Fibroblast of lung (primary cell): ENCODE measurements at regions not wholly inside any gene's neighbourhood (a gene's known extent, or its start where the extent isn't known, plus 50 kb on each side); places are given as distances from the start of the nearest gene placed in this dataset.

ENCODE experiments used
- DNase-seq, 2 donors: peaks; one replicate each; pipeline versions ENCODE4 v3.0.0 to v3.0.0-alpha.2; 2010; ENCODE audit warnings: low read depth in 2 of 2
- H2AFZ ChIP-seq: 2 replicates; pipeline ENCODE4 v1.5.1; 2012; ENCODE audit warnings: low read length, control low read depth, inconsistent platforms
- H3K27ac ChIP-seq: 2 replicates; pipeline ENCODE4 v1.5.1; 2011; ENCODE audit warnings: low read length, control low read depth; ENCODE audit not compliant: insufficient read depth
- H3K27me3 ChIP-seq: 2 replicates; pipeline ENCODE4 v1.5.1; 2011; ENCODE audit warnings: mild to moderate bottlenecking, low read length; ENCODE audit not compliant: control insufficient read depth, insufficient read depth
- H3K36me3 ChIP-seq: 2 replicates; pipeline ENCODE4 v1.5.1; 2011; ENCODE audit warnings: low read length; ENCODE audit not compliant: control insufficient read depth, insufficient read depth
- H3K4me1 ChIP-seq: 2 replicates; pipeline ENCODE4 v1.5.1; 2011; ENCODE audit warnings: low read length; ENCODE audit not compliant: control insufficient read depth, insufficient read depth; ENCODE audit errors: extremely low read depth
- H3K4me2 ChIP-seq: 2 replicates; pipeline ENCODE4 v1.5.1; 2011; ENCODE audit warnings: low read length, control low read depth; ENCODE audit not compliant: insufficient read depth; ENCODE audit errors: extremely low read depth
- H3K4me3 ChIP-seq, 4 experiments: fragments of 200-600 bp in 1 of 4; sonication (generic) in 1 of 4; replicated peaks in 1 of 4; 2 replicates each; pipeline ENCODE4 v1.5.1; 2011 to 2016; ENCODE audit warnings: low read length in 4 of 4, low read depth in 3 of 4, mild to moderate bottlenecking in 3 of 4, control low read depth in 2 of 4, inconsistent platforms in 1 of 4, mixed read lengths in 1 of 4; ENCODE audit not compliant: insufficient read depth in 1 of 4; ENCODE audit errors: control extremely low read depth in 1 of 4
- H3K79me2 ChIP-seq: 2 replicates; pipeline ENCODE4 v1.5.1; 2012; ENCODE audit warnings: mild to moderate bottlenecking, low read length, inconsistent platforms; ENCODE audit not compliant: control insufficient read depth, insufficient read depth
- H3K9ac ChIP-seq: 2 replicates; pipeline ENCODE4 v1.5.1; 2011; ENCODE audit warnings: mild to moderate bottlenecking, low read length, control low read depth; ENCODE audit not compliant: insufficient read depth
- H3K9me3 ChIP-seq: 2 replicates; pipeline ENCODE4 v1.5.1; 2012; ENCODE audit warnings: low read depth, low read length; ENCODE audit not compliant: control insufficient read depth, insufficient read depth
- H4K20me1 ChIP-seq: 2 replicates; pipeline ENCODE4 v1.5.1; 2011; ENCODE audit warnings: low read length; ENCODE audit not compliant: control insufficient read depth, insufficient read depth; ENCODE audit errors: extremely low read depth
- EZH2 ChIP-seq: IDR thresholded peaks from 2 replicates; pipeline ENCODE4 v1.5.1; 2012; ENCODE audit warnings: low read length, control low read depth, mild to moderate bottlenecking; ENCODE audit errors: missing control alignments
- TF ChIP-seq, protein P1 (sequence below), 2 donors: IDR thresholded peaks in 1 of 2; conservative IDR thresholded peaks in 1 of 2; 1 replicate in 1 of 2; 2 replicates in 1 of 2; pipeline ENCODE4 v1.5.1; 2011 to 2012; ENCODE audit warnings: low read length in 2 of 2, control low read depth in 1 of 2, inconsistent platforms in 1 of 2, low read depth in 1 of 2, mild to moderate bottlenecking in 1 of 2

DNA sequence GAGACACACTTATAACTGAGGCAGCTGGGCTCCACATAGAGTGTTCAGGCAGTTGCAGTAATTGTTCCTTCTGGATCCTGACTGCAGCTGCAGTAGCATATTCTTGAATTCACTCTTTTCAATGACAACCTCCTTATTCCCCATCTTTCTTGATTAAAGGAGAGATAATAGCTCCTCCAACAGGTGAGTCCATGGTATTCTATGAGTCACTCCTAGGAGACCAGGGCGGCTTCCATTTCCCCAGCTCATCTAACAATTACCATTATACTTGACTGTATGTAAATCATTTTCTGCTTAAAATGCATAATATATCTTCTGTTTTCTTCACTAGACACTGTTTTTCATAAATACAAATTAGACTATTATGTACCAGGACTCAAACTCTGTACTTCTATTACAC, 62.4 kb downstream of the TENT5A start:
- Histone ChIP-seq H3K36me3 (no peaks in the 10 kb centered on the region), H3K27ac (no peak overlapping the region), H3K9ac (no peak overlapping the region), H3K4me2 (no peak overlapping the region), H4K20me1 (no peaks in the 10 kb centered on the region), H2AFZ (no peak overlapping the region), H3K4me3 (no peak overlapping the region), H3K4me1 (no peaks in the 10 kb centered on the region), H3K27me3 (no peaks in the 10 kb centered on the region), H3K9me3 (no peaks in the 10 kb centered on the region), H3K79me2 (no peaks in the 10 kb centered on the region)
- TF ChIP-seq EZH2 = no peak
- TF ChIP-seq, protein P1, sequence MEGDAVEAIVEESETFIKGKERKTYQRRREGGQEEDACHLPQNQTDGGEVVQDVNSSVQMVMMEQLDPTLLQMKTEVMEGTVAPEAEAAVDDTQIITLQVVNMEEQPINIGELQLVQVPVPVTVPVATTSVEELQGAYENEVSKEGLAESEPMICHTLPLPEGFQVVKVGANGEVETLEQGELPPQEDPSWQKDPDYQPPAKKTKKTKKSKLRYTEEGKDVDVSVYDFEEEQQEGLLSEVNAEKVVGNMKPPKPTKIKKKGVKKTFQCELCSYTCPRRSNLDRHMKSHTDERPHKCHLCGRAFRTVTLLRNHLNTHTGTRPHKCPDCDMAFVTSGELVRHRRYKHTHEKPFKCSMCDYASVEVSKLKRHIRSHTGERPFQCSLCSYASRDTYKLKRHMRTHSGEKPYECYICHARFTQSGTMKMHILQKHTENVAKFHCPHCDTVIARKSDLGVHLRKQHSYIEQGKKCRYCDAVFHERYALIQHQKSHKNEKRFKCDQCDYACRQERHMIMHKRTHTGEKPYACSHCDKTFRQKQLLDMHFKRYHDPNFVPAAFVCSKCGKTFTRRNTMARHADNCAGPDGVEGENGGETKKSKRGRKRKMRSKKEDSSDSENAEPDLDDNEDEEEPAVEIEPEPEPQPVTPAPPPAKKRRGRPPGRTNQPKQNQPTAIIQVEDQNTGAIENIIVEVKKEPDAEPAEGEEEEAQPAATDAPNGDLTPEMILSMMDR (conservative IDR thresholded peaks at IDR 0.05 in 1 of 2, IDR thresholded peaks at IDR 0.05 in 1 of 2; ENCODE audit: low read depth in 1 of 2, low read length in 2 of 2) = no peak
- DNase-seq = no peak

DNA sequence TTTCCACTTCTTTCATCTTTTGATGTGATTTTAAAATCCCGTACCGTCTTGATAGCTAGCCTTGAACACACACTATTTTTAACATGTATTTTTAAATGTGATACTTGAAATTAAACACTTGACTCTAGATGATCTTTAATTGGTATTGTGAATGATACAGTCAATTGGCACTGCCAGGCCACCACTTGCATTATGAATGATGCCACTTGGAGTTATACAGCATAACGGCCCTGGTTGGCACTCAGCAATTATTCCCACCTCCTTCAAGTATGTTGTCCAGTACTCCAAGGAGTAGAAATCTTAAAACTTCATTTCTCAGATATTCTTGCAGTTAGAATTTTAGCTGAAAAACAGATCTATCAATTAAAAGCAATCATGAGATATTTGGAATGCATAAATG, 62.9 kb downstream of the TENT5A start:
- H2AFZ ChIP-seq = no peak overlapping the region

DNA sequence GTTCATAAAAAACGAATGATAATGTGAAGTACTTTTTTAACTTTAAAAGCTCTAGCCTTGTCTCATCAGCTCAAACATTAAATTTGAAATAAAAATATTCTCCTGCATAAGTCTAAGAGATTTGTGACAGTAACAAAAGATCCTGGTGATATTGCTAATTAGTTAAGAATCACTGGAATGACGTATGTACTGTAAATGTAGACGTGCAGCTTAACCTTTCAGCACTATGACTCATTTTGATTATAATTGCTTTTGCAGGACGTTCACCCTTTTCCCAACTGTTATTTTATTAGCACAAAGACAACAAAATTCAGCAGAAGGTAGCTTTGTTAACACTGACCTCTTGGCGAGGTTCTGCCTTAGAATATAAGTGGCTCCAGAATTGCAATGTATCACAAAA, 68.6 kb downstream of the TENT5A start:
- peak; percentile 42 to 70 for DNase-seq
- Histone ChIP-seq H3K36me3 (no peaks in the 10 kb centered on the region), H3K79me2 (no peaks in the 10 kb centered on the region), H3K27me3 (no peaks in the 10 kb centered on the region), H3K4me2 (no peak overlapping the region), H3K9me3 (no peaks in the 10 kb centered on the region), H3K27ac (no peak overlapping the region), H2AFZ (no peak overlapping the region), H3K9ac (no peak overlapping the region), H3K4me3 (no peak overlapping the region), H3K4me1 (no peaks in the 10 kb centered on the region), H4K20me1 (no peaks in the 10 kb centered on the region)
- TF ChIP-seq EZH2 = no peak
- TF ChIP-seq, protein P1 (conservative IDR thresholded peaks at IDR 0.05 in 1 of 2, IDR thresholded peaks at IDR 0.05 in 1 of 2; ENCODE audit: low read depth in 1 of 2, low read length in 2 of 2) = no peak

More for the DNA sequence above, 62.9 kb downstream of the TENT5A start:
- Histone ChIP-seq H3K9ac (no peak overlapping the region), H3K36me3 (no peaks in the 10 kb centered on the region), H3K27me3 (no peaks in the 10 kb centered on the region), H3K9me3 (no peaks in the 10 kb centered on the region), H3K27ac (no peak overlapping the region), H3K4me2 (no peak overlapping the region), H3K79me2 (no peaks in the 10 kb centered on the region), H4K20me1 (no peaks in the 10 kb centered on the region), H3K4me1 (no peaks in the 10 kb centered on the region), H3K4me3 (no peak overlapping the region)
- TF ChIP-seq, protein P1 (conservative IDR thresholded peaks at IDR 0.05 in 1 of 2, IDR thresholded peaks at IDR 0.05 in 1 of 2; ENCODE audit: low read depth in 1 of 2, low read length in 2 of 2) = no peak
- DNase-seq = no peak
